Right lung (tissue), 2 donors: ENCODE measurements at regions not wholly inside any gene's neighbourhood (a gene's known extent, or its start where the extent isn't known, plus 50 kb on each side); places are given as distances from the start of the nearest gene placed in this dataset.
"Not testable (repeated sequence)": the region's sequence is repeated elsewhere in the genome, so short reads cannot be mapped to it uniquely, and the experiment has no call there.

Experiments
- DNase-seq, 2 donors: peaks; one replicate each; pipeline ENCODE4 v3.0.0-alpha.2; 2013

- no peak for DNase-seq
These were observed 91.4 kb upstream of the LHX1 start for GRCh38 chr17:36845916-36846315.

- DNase-seq: no peak
These were observed 90.6 kb upstream of the LHX1 start for GRCh38 chr17:36846410-36847292.

GRCh38 chr17:36848008-36848902 lies 89.0 kb upstream of the LHX1 start:
- no peak for DNase-seq

DNA sequence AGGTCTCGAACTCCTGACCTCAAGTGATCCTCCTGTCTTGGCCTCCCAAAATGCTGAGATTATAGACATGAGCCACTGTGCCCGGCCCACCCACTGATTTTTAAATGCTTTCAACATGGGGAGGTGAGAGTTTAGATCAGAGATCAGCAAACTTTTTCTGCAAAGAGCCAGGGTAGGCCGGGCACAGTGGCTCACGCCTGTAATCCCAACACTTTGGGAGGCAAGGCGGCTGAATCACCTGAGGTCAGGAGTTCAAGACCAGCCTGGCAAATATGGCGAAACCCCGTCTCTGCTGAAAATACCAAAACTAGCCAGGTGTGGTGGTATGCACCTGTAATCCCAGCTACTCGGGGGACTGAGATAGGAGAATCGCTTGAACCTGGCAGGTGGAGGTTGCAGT lies 88.3 kb upstream of the LHX1 start:
- not testable (repeated sequence) for DNase-seq

- DNase-seq: no peak
These were observed 87.4 kb upstream of the LHX1 start for GRCh38 chr17:36849871-36850348.

DNA sequence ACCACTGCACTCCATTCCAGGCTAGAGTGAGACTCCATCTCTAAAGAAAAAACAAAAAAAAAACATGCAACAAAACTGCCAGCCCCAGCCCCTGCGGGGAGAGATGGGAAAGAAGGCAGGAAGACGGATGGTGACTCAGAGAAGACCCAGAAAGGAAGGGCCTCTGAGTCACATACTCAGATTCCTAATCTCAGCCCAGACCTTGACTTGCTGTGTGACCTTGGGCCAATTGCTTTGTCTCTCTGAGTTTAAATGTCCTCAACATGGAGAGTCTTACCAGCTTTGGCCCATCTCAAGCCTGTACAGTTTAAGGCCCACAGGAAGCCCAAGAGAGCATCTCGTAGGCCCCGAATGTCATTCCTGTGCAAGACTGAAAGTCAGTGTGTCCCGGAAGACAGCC lies 86.5 kb upstream of the LHX1 start:
- DNase-seq: no peak

DNA sequence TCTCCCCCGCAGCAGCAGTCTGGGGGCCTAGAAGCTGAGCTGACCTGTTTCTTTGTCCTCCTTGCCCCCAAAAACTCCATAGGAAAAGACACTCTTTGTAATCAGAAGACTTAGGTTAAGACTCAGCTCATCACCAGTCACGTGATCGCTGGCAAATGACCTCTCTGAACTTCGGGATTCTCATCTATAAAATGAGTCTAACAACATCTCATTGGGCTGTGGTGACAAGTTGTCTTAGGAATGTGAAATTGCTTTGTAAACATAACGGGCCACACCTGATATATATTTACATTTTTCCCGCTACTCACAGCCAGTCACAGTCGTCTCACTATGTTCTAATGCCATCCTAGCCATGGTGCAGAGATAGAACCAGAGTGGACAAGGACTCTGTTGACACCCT lies 86.0 kb upstream of the LHX1 start:
- DNase-seq: no peak

DNA sequence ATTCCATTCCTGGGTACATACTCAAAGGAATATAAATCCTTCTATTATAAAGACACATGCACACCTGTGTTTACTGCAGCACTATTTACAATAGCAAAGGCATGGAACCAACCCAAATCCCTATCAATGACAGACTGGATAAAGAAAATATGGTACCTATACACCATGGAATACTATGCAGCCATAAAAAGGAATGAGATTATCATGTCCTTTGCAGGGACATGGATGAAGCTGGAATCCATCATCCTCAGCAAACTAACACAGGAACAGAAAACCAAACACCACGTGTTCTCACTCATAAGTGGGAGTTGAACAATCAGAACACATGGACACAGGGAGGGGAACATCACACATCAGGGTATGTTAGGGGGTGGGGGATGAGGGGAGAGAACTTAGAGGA lies 84.8 kb upstream of the LHX1 start:
- DNase-seq: not testable (repeated sequence)

DNA sequence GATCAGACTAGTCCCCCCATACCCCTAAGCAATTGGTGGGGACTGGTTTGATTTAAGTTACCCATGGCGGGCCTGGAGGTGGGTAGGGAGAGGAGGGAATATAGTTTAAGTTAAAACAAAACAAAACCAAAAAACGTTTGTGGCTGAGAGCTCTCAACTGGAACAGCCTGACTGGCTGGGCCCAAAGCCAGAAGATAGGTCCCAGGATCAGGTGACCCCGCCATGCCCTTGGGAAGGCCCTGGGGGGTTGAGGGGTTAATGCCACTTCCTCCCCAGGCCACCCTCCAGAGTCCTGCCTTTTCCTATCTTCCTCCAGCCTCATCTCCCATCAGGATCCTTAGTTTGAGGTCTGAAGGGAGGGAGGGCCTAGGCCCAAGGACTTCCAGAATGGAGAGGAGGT lies 82.3 kb upstream of the LHX1 start:
- no peak for DNase-seq

GRCh38 chr17:36855459-36855858 lies 81.8 kb upstream of the LHX1 start:
- no peak for DNase-seq

DNA sequence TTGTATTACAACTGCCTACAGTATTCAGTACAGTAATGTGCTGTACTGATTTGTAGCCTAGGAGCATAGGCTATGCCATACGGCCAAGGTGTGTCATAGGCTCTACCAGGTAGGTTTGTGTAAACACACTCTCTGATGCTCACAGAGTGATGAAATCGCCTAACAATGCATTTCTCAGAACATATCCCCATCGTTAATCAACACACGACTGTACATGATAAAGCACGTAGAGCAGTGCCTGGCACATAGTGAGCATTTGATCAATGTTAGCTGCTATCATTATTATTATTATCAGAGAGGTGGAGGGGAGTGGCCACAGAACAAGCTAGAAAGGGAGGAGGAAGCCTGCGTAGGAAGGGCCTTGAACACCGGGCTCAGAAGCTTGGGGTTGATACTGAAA lies 81.1 kb upstream of the LHX1 start:
- no peak for DNase-seq

GRCh38 chr17:36856903-36857381 lies 80.3 kb upstream of the LHX1 start:
- DNase-seq: no peak

GRCh38 chr17:36857698-36858097 lies 79.6 kb upstream of the LHX1 start:
- DNase-seq: no peak

GRCh38 chr17:36858119-36859002 lies 78.9 kb upstream of the LHX1 start:
- DNase-seq: no peak

DNA sequence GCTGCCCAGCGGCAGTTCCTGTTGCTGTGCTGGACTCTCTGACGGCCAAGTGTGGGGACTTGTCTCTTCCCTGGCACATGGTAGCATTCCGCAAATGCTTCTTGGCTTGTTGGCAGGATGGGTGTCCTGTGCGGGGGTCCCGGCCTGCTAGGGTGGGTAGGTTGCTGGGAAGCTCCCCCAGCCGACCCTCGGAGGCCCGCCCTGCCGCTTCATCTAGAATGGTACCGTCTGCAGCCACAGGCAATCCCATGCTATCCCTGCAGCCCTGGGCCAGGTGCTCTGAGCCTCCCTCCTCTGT lies 78.3 kb upstream of the LHX1 start:
- no peak for DNase-seq

GRCh38 chr17:36859706-36860105 lies 77.6 kb upstream of the LHX1 start:
- DNase-seq: no peak

DNA sequence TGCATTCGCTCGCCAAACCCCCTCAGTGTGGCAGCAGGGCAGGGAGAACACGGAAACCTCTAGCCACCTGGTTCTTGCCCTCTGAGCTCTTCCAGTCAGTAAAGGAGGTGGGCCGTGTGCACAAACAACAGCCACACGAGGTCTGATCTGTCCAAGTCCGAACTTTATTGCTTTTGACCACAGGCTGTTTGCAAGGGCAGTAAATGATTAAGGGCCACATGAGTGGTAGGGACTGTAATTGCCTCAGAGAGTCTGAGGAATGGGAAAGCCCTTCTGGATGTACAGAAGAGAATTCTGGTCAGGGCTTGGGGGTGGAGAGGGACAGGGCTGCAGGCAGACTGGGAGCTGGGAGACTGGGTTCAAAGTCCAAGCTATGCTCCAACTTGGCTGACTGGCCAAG lies 75.7 kb upstream of the LHX1 start:
- no peak for DNase-seq

GRCh38 chr17:36862116-36862920 lies 75.0 kb upstream of the LHX1 start:
- DNase-seq: no peak

- DNase-seq: no peak
These were observed 74.1 kb upstream of the LHX1 start for GRCh38 chr17:36863131-36863530.

- DNase-seq: no peak
These were observed 73.3 kb upstream of the LHX1 start for GRCh38 chr17:36863676-36864612.
